Endothelial cell of umbilical vein (primary cell): ENCODE measurements at regions not wholly inside any gene's neighbourhood (a gene's known extent, or its start where the extent isn't known, plus 50 kb on each side); places are given as distances from the start of the nearest gene placed in this dataset.

Source experiments
- BruUV-seq: library from RNA; stranded (reverse); fragments of 400-500 nt; replicated peaks from 2 replicates; lab custom pipeline; 2021; lab: Mats Ljungman, UMichigan
- CTCF ChIA-PET: fragments of 300-600, 350-600 bp; sonication (Branson Sonifier 250); formaldehyde crosslinking; loops from one replicate; lab custom pipeline; 2021; ENCODE audit warnings: antibody characterized with exemption, inconsistent platforms; lab: Charles Lee
- POLR2A ChIA-PET: fragments of 300-600, 350-600 bp; sonication (Branson Sonifier 250); formaldehyde crosslinking; loops from one replicate; lab custom pipeline; 2021; ENCODE audit warnings: antibody characterized with exemption, inconsistent platforms; lab: Charles Lee
- DNase-seq: peaks from one replicate; pipeline ENCODE4 v3.0.0-alpha.2; 2011; ENCODE audit warnings: low read depth, low spot score
- FAIRE-seq: peaks from 2 replicates; lab custom pipeline; 2011; peaks lifted over from hg19 to GRCh38; lab: Jason Lieb, UNC
- H2AFZ ChIP-seq: 2 replicates; pipeline ENCODE4 v1.6.0; 2012; ENCODE audit warnings: low read depth, low read length, control low read depth, inconsistent platforms
- H3K27ac ChIP-seq: 2 replicates; pipeline ENCODE4 v1.5.1; 2011; ENCODE audit warnings: low read depth, mild to moderate bottlenecking, control low read depth, low read length, moderate library complexity; ENCODE audit not compliant: insufficient read depth
- H3K27me3 ChIP-seq, 2 experiments: 2 replicates each; pipeline versions ENCODE4 v1.6.0 to v1.6.1; 2011; ENCODE audit warnings: low read length in 2 of 2, mixed read lengths in 1 of 2; ENCODE audit not compliant: control insufficient read depth in 2 of 2, insufficient read depth in 2 of 2
- H3K36me3 ChIP-seq, 2 experiments: 2 replicates in 1 of 2; 3 replicates in 1 of 2; pipeline ENCODE4 v1.5.1; 2011; ENCODE audit warnings: low read length in 2 of 2, mild to moderate bottlenecking in 1 of 2, moderate library complexity in 1 of 2; ENCODE audit not compliant: control insufficient read depth in 2 of 2, insufficient read depth in 2 of 2; ENCODE audit errors: extremely low read depth in 1 of 2
- H3K4me1 ChIP-seq: 3 replicates; pipeline ENCODE4 v1.5.1; 2011; ENCODE audit warnings: mild to moderate bottlenecking, low read length; ENCODE audit not compliant: control insufficient read depth, insufficient read depth; ENCODE audit errors: extremely low read depth
- H3K4me2 ChIP-seq: 2 replicates; pipeline ENCODE4 v1.6.1; 2011; ENCODE audit warnings: low read length, control low read depth, mixed read lengths; ENCODE audit not compliant: insufficient read depth
- H3K4me3 ChIP-seq, 3 experiments: fragments of 200-600 bp in 1 of 3; sonication (generic), shearing (Covaris generic) in 1 of 3; replicated peaks in 1 of 3; 2 replicates each; pipeline ENCODE4 v1.5.1; 2011 to 2016; ENCODE audit warnings: control low read depth in 3 of 3, low read length in 3 of 3, mild to moderate bottlenecking in 2 of 3, inconsistent platforms in 1 of 3, low read depth in 1 of 3, moderate library complexity in 1 of 3; ENCODE audit not compliant: insufficient read depth in 1 of 3
- H3K79me2 ChIP-seq: 2 replicates; pipeline ENCODE4 v1.6.0; 2012; ENCODE audit warnings: low read length, inconsistent platforms; ENCODE audit not compliant: control insufficient read depth, insufficient read depth
- H3K9ac ChIP-seq: replicated peaks from 2 replicates; pipeline ENCODE3; 2011; ENCODE audit warnings: low read length, control low read depth; ENCODE audit not compliant: insufficient read depth; ENCODE audit errors: extremely low read depth
- H3K9me1 ChIP-seq: replicated peaks from 3 replicates; pipeline ENCODE4 v1.6.0; 2011; ENCODE audit warnings: mild to moderate bottlenecking, low read length; ENCODE audit not compliant: control insufficient read depth, insufficient read depth; ENCODE audit errors: extremely low read depth
- H3K9me3 ChIP-seq: replicated peaks from 2 replicates; pipeline ENCODE4 v1.5.1; 2012; ENCODE audit warnings: low read length, inconsistent platforms; ENCODE audit not compliant: control insufficient read depth, insufficient read depth
- H4K20me1 ChIP-seq: replicated peaks from 2 replicates; pipeline ENCODE3; 2011; ENCODE audit warnings: mild to moderate bottlenecking, low read length; ENCODE audit not compliant: control insufficient read depth, insufficient read depth; ENCODE audit errors: extremely low read depth
- FOS ChIP-seq: IDR thresholded peaks from 2 replicates; pipeline ENCODE4 v1.6.1; 2011; ENCODE audit warnings: mild to moderate bottlenecking, low read length, moderate library complexity, borderline replicate concordance; ENCODE audit not compliant: insufficient read depth
- GATA2 ChIP-seq: IDR thresholded peaks from 2 replicates; pipeline ENCODE4 v1.7.0; 2011; ENCODE audit warnings: low read depth, mild to moderate bottlenecking, moderate library complexity, mixed read lengths, low read length; ENCODE audit not compliant: insufficient read length, insufficient read depth
- MYC ChIP-seq: IDR thresholded peaks from one replicate; pipeline ENCODE4 v1.6.1; 2011; ENCODE audit warnings: mild to moderate bottlenecking, low read depth, low read length
- POLR2A ChIP-seq: IDR thresholded peaks from 2 replicates; pipeline ENCODE4 v1.6.1; 2012; ENCODE audit warnings: low read depth, mild to moderate bottlenecking, control low read depth, low read length
- POLR2AphosphoS5 ChIP-seq: IDR thresholded peaks from 2 replicates; pipeline ENCODE4 v1.6.1; 2012; ENCODE audit warnings: low read depth, mild to moderate bottlenecking, control low read depth, low read length, moderate library complexity; ENCODE audit not compliant: insufficient read depth
- dilution Hi-C: fragments of 300-500 bp; cut with MboI; formaldehyde crosslinking; loops from one replicate; pipeline ENCODE4 v1.15.0; 2019; ENCODE audit warnings: low sequenced_read_pairs; ENCODE audit not compliant: extremely low pct_ligation_motif_present
- intact Hi-C: fragments of 100-400 bp; cut with micrococcal nuclease; formaldehyde crosslinking; loops from one replicate; pipeline ENCODE4 v1.10.0; 2022
- TF ChIP-seq, protein P1 (sequence below): IDR thresholded peaks from 2 replicates; pipeline ENCODE4 v1.6.1; 2011; ENCODE audit not compliant: insufficient read depth, insufficient read length
- TF ChIP-seq, protein P2 (sequence below), 2 donors: IDR thresholded peaks; 1 replicate in 1 of 2; 2 replicates in 1 of 2; pipeline ENCODE4 v1.5.1; 2011; ENCODE audit warnings: low read length in 2 of 2, mild to moderate bottlenecking in 2 of 2, moderate library complexity in 2 of 2, control low read depth in 1 of 2, inconsistent platforms in 1 of 2, low read depth in 1 of 2; ENCODE audit not compliant: insufficient read depth in 1 of 2; ENCODE audit errors: extremely low read depth in 1 of 2

DNA sequence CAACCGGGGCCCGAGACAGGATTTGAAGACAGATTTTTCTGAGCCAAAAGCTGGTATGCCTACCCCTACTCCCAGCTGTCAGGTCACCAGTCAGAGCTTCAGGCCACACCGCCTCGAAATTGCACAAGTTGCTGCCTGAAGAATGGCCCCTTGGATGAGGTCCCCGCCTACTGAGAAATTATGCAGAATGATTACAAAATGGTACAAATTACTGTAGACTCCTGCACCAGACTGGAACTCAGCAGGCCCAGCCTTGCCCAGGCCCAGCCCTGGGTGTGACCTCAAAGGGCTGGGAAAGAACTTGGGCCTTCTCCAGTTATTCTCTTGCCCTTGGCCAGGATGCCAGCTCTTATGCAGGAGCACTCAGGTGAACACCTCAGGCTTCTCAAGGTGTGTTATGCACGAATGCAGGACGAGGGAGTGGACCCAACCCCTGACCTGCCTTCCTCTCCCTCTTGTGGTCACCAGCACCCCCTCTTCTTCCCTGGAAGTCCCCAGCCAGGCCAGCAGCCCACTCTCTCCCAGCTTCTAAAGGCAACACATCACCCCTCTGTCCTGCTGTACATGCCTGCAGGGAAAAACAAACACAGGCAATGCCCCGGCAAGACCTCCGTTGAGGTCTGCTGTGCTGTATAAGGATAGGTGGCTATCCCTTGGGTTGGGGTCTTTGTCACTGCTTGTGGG, 88.7 kb upstream of the NAA20 start:
- ChIA-PET POLR2A (no interaction called here), CTCF (interaction anchor here (0.6 kb wide), 1 partner anchor 10 kb away, joined by 3 read pairs; no protein-coding TSS in a partner anchor)
- Histone ChIP-seq H3K9me1 (no peaks in the 10 kb centered on the region), H3K27me3 (no peaks in the 10 kb centered on the region), H3K4me3 (no peak overlapping the region), H3K79me2 (peaks cover 25% of the 10 kb centered on the region), H3K36me3 (no peaks in the 10 kb centered on the region), H3K9me3 (no peaks in the 10 kb centered on the region), H3K4me1 (peaks cover 44% of the 10 kb centered on the region), H3K9ac (no peak overlapping the region), H2AFZ (no peak overlapping the region), H4K20me1 (no peaks in the 10 kb centered on the region), H3K27ac (no peak overlapping the region), H3K4me2 (no peak overlapping the region)
- DNase-seq (no peak), FAIRE-seq (no peak)
- intact Hi-C loops (no loop called here), dilution Hi-C loops (no loop called here)
- no peak for TF ChIP-seq MYC
- no peak for TF ChIP-seq POLR2AphosphoS5
- TF ChIP-seq FOS, result no peak
- no peak for TF ChIP-seq GATA2
- TF ChIP-seq, protein P1, sequence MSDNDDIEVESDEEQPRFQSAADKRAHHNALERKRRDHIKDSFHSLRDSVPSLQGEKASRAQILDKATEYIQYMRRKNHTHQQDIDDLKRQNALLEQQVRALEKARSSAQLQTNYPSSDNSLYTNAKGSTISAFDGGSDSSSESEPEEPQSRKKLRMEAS, result no peak
- BruUV-seq, result no TSS peak

DNA sequence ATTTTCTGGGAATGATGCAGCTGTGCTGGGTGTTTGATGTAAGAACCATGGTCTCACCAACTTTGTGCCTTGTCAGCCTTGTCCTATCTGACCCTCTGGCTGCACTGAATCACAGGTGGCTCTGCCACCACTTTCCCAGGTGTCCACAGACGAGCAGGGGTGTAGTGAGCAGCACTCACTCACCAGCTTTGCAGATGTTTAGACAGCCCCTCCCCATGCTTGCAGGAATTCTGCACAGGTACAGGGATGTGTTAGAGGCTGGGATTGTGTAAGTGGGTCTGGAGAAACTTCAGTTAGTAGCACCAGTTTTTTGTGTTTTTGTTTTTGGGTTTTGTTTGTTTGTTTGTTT, 88.2 kb upstream of the NAA20 start:
- Histone ChIP-seq H3K9me3 (no peaks in the 10 kb centered on the region), H3K4me3 (no peak overlapping the region), H2AFZ (no peak overlapping the region), H3K27ac (no peak overlapping the region), H3K9ac (no peak overlapping the region), H3K4me1 (peaks cover 49% of the 10 kb centered on the region), H3K79me2 (peaks cover 28% of the 10 kb centered on the region), H4K20me1 (no peaks in the 10 kb centered on the region), H3K9me1 (no peaks in the 10 kb centered on the region), H3K27me3 (no peaks in the 10 kb centered on the region), H3K36me3 (no peaks in the 10 kb centered on the region), H3K4me2 (no peak overlapping the region)
- TF ChIP-seq, protein P2, sequence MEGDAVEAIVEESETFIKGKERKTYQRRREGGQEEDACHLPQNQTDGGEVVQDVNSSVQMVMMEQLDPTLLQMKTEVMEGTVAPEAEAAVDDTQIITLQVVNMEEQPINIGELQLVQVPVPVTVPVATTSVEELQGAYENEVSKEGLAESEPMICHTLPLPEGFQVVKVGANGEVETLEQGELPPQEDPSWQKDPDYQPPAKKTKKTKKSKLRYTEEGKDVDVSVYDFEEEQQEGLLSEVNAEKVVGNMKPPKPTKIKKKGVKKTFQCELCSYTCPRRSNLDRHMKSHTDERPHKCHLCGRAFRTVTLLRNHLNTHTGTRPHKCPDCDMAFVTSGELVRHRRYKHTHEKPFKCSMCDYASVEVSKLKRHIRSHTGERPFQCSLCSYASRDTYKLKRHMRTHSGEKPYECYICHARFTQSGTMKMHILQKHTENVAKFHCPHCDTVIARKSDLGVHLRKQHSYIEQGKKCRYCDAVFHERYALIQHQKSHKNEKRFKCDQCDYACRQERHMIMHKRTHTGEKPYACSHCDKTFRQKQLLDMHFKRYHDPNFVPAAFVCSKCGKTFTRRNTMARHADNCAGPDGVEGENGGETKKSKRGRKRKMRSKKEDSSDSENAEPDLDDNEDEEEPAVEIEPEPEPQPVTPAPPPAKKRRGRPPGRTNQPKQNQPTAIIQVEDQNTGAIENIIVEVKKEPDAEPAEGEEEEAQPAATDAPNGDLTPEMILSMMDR (IDR thresholded peaks at IDR 0.05; ENCODE audit: extremely low read depth in 1 of 2, insufficient read depth in 1 of 2, low read depth in 1 of 2, low read length in 2 of 2), result no peak
- TF ChIP-seq FOS (no peak), POLR2A (no peak), GATA2 (no peak)
- no TSS peak for BruUV-seq
- FAIRE-seq (no peak), DNase-seq (no peak)
- dilution Hi-C loops, result no loop called here
- CTCF ChIA-PET, result no interaction called here
- POLR2A ChIA-PET, result no interaction called here
- intact Hi-C loops, result no loop called here
